ENCODE measurements at regions not wholly inside any gene's neighbourhood (a gene's known extent, or its start where the extent isn't known, plus 50 kb on each side); places are given as distances from the start of the nearest gene placed in this dataset.

DNA sequence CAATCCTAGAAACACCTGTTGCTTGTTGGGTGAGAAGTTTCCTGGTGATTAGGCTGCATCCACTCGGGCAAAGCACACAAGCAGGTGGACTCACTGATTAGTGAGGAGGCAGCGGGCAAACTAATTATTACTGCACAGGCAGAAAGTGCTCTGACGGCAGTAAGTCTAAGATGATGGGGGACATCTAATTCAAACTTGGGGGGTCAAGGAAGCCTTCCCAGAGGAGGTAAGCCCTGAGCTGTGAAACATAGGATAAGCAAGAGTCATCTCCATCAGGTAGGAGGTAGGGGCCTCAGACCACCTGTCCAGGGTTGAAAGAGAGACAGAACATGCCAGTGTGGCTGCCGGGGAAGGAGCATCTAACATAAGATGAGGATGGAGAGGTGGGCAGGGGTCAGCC is 1578.4 kb upstream of the TMEM132C start:
- TF ChIP-seq, protein P1, sequence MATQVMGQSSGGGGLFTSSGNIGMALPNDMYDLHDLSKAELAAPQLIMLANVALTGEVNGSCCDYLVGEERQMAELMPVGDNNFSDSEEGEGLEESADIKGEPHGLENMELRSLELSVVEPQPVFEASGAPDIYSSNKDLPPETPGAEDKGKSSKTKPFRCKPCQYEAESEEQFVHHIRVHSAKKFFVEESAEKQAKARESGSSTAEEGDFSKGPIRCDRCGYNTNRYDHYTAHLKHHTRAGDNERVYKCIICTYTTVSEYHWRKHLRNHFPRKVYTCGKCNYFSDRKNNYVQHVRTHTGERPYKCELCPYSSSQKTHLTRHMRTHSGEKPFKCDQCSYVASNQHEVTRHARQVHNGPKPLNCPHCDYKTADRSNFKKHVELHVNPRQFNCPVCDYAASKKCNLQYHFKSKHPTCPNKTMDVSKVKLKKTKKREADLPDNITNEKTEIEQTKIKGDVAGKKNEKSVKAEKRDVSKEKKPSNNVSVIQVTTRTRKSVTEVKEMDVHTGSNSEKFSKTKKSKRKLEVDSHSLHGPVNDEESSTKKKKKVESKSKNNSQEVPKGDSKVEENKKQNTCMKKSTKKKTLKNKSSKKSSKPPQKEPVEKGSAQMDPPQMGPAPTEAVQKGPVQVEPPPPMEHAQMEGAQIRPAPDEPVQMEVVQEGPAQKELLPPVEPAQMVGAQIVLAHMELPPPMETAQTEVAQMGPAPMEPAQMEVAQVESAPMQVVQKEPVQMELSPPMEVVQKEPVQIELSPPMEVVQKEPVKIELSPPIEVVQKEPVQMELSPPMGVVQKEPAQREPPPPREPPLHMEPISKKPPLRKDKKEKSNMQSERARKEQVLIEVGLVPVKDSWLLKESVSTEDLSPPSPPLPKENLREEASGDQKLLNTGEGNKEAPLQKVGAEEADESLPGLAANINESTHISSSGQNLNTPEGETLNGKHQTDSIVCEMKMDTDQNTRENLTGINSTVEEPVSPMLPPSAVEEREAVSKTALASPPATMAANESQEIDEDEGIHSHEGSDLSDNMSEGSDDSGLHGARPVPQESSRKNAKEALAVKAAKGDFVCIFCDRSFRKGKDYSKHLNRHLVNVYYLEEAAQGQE (IDR thresholded peaks at IDR 0.05; ENCODE audit: low read depth) = no peak
- TF ChIP-seq EP300 (IDR thresholded peaks at IDR 0.05; ENCODE audit: borderline replicate concordance) (no peak), CEBPB (IDR thresholded peaks at IDR 0.05) (no peak), TCF12 (IDR thresholded peaks at IDR 0.05; ENCODE audit: low read depth) (no peak), NFIC (IDR thresholded peaks at IDR 0.05) (no peak), RAD21 (IDR thresholded peaks at IDR 0.05; ENCODE audit: low read depth) (no peak), TAF1 (IDR thresholded peaks at IDR 0.05; ENCODE audit: low read depth) (no peak), FOXM1 (IDR thresholded peaks at IDR 0.05; ENCODE audit: borderline replicate concordance, low read depth) (no peak), TEAD4 (IDR thresholded peaks at IDR 0.05) (no peak)
- TF ChIP-seq, protein P2, sequence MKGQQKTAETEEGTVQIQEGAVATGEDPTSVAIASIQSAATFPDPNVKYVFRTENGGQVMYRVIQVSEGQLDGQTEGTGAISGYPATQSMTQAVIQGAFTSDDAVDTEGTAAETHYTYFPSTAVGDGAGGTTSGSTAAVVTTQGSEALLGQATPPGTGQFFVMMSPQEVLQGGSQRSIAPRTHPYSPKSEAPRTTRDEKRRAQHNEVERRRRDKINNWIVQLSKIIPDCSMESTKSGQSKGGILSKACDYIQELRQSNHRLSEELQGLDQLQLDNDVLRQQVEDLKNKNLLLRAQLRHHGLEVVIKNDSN (IDR thresholded peaks at IDR 0.05) = no peak
- TF ChIP-seq, protein P3, sequence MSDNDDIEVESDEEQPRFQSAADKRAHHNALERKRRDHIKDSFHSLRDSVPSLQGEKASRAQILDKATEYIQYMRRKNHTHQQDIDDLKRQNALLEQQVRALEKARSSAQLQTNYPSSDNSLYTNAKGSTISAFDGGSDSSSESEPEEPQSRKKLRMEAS (IDR thresholded peaks at IDR 0.05) = no peak

DNA sequence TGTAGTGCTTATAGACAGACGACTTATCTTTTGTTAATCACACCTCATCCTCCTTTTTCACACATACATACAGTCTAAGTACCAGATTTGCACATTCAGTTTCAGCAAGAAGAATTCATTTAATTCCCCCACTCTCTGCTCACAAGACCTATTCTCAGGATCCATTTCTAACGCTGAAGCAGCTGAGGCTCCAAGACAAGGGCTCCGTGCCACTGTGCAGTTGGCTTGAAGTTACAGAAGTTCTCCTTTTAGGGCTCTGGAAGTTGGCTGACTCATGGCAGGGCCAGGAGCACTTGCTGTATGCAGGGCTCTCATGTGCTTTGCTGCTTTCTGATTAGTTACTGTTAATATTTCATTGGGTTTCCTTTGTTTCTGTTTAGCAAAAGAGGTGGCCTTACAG is 1566.9 kb upstream of the TMEM132C start:
- TF ChIP-seq TEAD4 (IDR thresholded peaks at IDR 0.05) = no peak
- TF ChIP-seq FOXM1 (IDR thresholded peaks at IDR 0.05; ENCODE audit: borderline replicate concordance, low read depth) = no peak
- TF ChIP-seq NFIC (IDR thresholded peaks at IDR 0.05) = no peak
- TF ChIP-seq EGR1 (IDR thresholded peaks at IDR 0.05) = no peak
- TF ChIP-seq, protein P1 (IDR thresholded peaks at IDR 0.05; ENCODE audit: low read depth) = no peak
- TF ChIP-seq, protein P3 (IDR thresholded peaks at IDR 0.05) = no peak
- no peak for TF ChIP-seq EP300 (IDR thresholded peaks at IDR 0.05; ENCODE audit: borderline replicate concordance)

DNA sequence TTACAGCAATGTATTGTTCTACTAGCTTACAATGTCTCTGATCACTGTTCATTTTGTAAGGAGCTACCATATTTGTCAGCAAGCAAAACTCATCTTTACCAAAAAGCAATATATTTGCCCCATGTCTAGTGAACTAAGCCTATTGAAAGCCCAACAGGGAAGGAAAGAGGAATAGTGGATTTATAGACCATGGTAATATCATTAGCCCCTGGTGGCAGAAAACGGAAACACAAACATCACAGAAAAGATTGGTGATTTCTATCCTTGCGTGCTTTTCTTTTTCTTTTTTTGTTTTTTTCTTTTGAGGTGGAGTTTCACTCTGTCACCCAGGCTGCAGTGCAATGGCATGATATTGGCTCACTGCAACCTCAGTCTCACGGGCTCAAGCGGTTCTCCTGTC is 1562.4 kb upstream of the TMEM132C start:
- no peak for TF ChIP-seq NFIC (IDR thresholded peaks at IDR 0.05)
- no peak for TF ChIP-seq CREB1 (IDR thresholded peaks at IDR 0.05; ENCODE audit: low read depth)
- TF ChIP-seq FOXM1 (IDR thresholded peaks at IDR 0.05; ENCODE audit: borderline replicate concordance, low read depth) = no peak
- TF ChIP-seq ZBTB7A (IDR thresholded peaks at IDR 0.05; ENCODE audit: low read depth) = no peak
- no peak for TF ChIP-seq EP300 (IDR thresholded peaks at IDR 0.05; ENCODE audit: borderline replicate concordance)
- TF ChIP-seq, protein P1 (IDR thresholded peaks at IDR 0.05; ENCODE audit: low read depth) = no peak
- TF ChIP-seq YY1 (IDR thresholded peaks at IDR 0.05; ENCODE audit: low read depth) = no peak
- no peak for TF ChIP-seq TAF1 (IDR thresholded peaks at IDR 0.05; ENCODE audit: low read depth)
- TF ChIP-seq, protein P2 (IDR thresholded peaks at IDR 0.05) = no peak
- no peak for TF ChIP-seq CEBPB (IDR thresholded peaks at IDR 0.05)

DNA sequence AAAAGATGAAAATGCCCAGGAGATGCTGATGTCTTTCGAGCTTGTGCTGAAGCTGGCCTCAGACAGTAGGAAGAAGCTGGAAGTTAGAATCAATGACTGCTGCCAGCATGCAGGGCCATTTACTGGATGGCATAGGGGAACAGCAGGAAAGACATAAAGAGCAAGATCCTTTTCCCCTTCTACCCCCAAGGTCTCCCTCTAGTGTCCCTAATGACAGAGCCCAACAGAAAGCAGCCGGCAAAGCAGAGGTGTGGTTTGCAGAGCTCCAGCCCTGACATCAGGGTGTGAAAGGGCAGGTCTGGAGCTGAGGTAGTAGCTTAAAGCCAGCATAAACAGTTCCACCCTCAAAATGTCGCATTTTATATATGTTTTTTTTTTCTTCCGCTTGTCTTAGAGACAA is 1560.7 kb upstream of the TMEM132C start:
- TF ChIP-seq, protein P3 (IDR thresholded peaks at IDR 0.05) = no peak
- TF ChIP-seq TAF1 (IDR thresholded peaks at IDR 0.05; ENCODE audit: low read depth) (no peak), EGR1 (IDR thresholded peaks at IDR 0.05) (no peak), RAD21 (IDR thresholded peaks at IDR 0.05; ENCODE audit: low read depth) (no peak), NFIC (IDR thresholded peaks at IDR 0.05) (no peak), YY1 (IDR thresholded peaks at IDR 0.05; ENCODE audit: low read depth) (no peak), CEBPB (IDR thresholded peaks at IDR 0.05) (no peak), EP300 (IDR thresholded peaks at IDR 0.05; ENCODE audit: borderline replicate concordance) (no peak), FOXM1 (IDR thresholded peaks at IDR 0.05; ENCODE audit: borderline replicate concordance, low read depth) (no peak)
- TF ChIP-seq, protein P1 (IDR thresholded peaks at IDR 0.05; ENCODE audit: low read depth) = no peak
- TF ChIP-seq, protein P2 (IDR thresholded peaks at IDR 0.05) = no peak
